ENCODE measurements at regions not wholly inside any gene's neighbourhood (a gene's known extent, or its start where the extent isn't known, plus 50 kb on each side); places are given as distances from the start of the nearest gene placed in this dataset.

- TF ChIP-seq CTCF (IDR thresholded peaks at IDR 0.05; ENCODE audit: borderline replicate concordance, insufficient read depth, low read depth, low read length): no peak
- H3K4me3 ChIP-seq (ENCODE audit: low read depth, low read length): no peak overlapping the region
These were observed 252.3 kb upstream of the ZP4 start for GRCh38 chr1:238143038-238143437.

GRCh38 chr1:238141353-238141752 is 250.6 kb upstream of the ZP4 start:
- TF ChIP-seq CTCF (IDR thresholded peaks at IDR 0.05; ENCODE audit: borderline replicate concordance, insufficient read depth, low read depth, low read length): no peak
- H3K4me3 ChIP-seq (ENCODE audit: low read depth, low read length): no peak overlapping the region

- no peak overlapping the region for H3K4me3 ChIP-seq (ENCODE audit: low read depth, low read length)
- no peak for TF ChIP-seq CTCF (IDR thresholded peaks at IDR 0.05; ENCODE audit: borderline replicate concordance, insufficient read depth, low read depth, low read length)
These were observed 249.0 kb upstream of the ZP4 start for GRCh38 chr1:238139713-238140112.

GRCh38 chr1:238138059-238138626 is 247.4 kb upstream of the ZP4 start:
- no peak overlapping the region for H3K4me3 ChIP-seq (ENCODE audit: low read depth, low read length)
- TF ChIP-seq CTCF (IDR thresholded peaks at IDR 0.05; ENCODE audit: borderline replicate concordance, insufficient read depth, low read depth, low read length): no peak

GRCh38 chr1:238135708-238136664 is 245.3 kb upstream of the ZP4 start:
- no peak for TF ChIP-seq CTCF (IDR thresholded peaks at IDR 0.05; ENCODE audit: borderline replicate concordance, insufficient read depth, low read depth, low read length)
- no peak overlapping the region for H3K4me3 ChIP-seq (ENCODE audit: low read depth, low read length)

GRCh38 chr1:238129677-238130076 is 239.0 kb upstream of the ZP4 start:
- TF ChIP-seq CTCF (IDR thresholded peaks at IDR 0.05; ENCODE audit: borderline replicate concordance, insufficient read depth, low read depth, low read length): no peak
- H3K4me3 ChIP-seq (ENCODE audit: low read depth, low read length): no peak overlapping the region

- TF ChIP-seq CTCF (IDR thresholded peaks at IDR 0.05; ENCODE audit: borderline replicate concordance, insufficient read depth, low read depth, low read length): no peak
These were observed 232.5 kb upstream of the ZP4 start for GRCh38 chr1:238123201-238123600.

More at GRCh38 chr1:238123201-238123600, 232.5 kb upstream of the ZP4 start:
- no peak overlapping the region for H3K4me3 ChIP-seq (ENCODE audit: low read depth, low read length)

All from GM12875 (cell line).